ENCODE measurements at regions not wholly inside any gene's neighbourhood (a gene's known extent, or its start where the extent isn't known, plus 50 kb on each side); places are given as distances from the start of the nearest gene placed in this dataset.

DNA sequence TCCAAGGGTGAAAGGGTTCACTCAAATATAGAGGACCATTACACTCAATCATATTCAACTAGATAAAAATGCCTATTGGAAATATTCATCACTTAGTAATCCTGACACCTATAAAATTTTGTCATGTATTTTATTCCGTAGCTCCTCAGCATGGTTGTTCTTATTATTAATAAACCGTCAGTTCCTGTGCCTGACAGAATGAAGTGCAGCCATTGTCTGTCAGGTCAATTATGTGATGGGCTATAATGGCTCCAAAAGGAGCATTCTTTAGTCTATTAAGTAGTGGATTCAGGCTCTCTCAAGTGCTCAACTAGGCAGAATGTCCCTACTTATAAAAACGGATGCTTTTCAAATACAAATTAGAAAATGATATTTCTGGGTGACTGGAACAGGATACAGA, 916.1 kb upstream of the ANO3 start:
- TF ChIP-seq, protein P1, sequence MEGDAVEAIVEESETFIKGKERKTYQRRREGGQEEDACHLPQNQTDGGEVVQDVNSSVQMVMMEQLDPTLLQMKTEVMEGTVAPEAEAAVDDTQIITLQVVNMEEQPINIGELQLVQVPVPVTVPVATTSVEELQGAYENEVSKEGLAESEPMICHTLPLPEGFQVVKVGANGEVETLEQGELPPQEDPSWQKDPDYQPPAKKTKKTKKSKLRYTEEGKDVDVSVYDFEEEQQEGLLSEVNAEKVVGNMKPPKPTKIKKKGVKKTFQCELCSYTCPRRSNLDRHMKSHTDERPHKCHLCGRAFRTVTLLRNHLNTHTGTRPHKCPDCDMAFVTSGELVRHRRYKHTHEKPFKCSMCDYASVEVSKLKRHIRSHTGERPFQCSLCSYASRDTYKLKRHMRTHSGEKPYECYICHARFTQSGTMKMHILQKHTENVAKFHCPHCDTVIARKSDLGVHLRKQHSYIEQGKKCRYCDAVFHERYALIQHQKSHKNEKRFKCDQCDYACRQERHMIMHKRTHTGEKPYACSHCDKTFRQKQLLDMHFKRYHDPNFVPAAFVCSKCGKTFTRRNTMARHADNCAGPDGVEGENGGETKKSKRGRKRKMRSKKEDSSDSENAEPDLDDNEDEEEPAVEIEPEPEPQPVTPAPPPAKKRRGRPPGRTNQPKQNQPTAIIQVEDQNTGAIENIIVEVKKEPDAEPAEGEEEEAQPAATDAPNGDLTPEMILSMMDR (IDR thresholded peaks at IDR 0.05), result no peak
- no peak for TF ChIP-seq POLR2A (IDR thresholded peaks at IDR 0.05)
